Sigmoid colon (tissue), 4 donors: ENCODE measurements at regions not wholly inside any gene's neighbourhood (a gene's known extent, or its start where the extent isn't known, plus 50 kb on each side); places are given as distances from the start of the nearest gene placed in this dataset.

Source experiments
- EP300 ChIP-seq, 4 donors: sonication (generic); formaldehyde crosslinking; IDR thresholded peaks; one replicate each; pipeline ENCODE4 v1.6.1; 2017; ENCODE audit warnings: antibody characterized with exemption in 4 of 4
- POLR2A ChIP-seq, 2 donors: fragments of 450-650 bp; IDR thresholded peaks; one replicate each; pipeline ENCODE4 v1.6.1; 2016; ENCODE audit warnings: antibody characterized with exemption in 2 of 2, mild to moderate bottlenecking in 2 of 2, moderate library complexity in 2 of 2
- TF ChIP-seq, protein P1 (sequence below), 4 experiments: fragments of 450-650 bp in 3 of 4; fragments of 200-600 bp in 1 of 4; IDR thresholded peaks; one replicate each; pipeline ENCODE4 v1.5.1; 2016 to 2019; ENCODE audit warnings: antibody characterized with exemption in 4 of 4, mild to moderate bottlenecking in 3 of 4, moderate library complexity in 2 of 4

DNA sequence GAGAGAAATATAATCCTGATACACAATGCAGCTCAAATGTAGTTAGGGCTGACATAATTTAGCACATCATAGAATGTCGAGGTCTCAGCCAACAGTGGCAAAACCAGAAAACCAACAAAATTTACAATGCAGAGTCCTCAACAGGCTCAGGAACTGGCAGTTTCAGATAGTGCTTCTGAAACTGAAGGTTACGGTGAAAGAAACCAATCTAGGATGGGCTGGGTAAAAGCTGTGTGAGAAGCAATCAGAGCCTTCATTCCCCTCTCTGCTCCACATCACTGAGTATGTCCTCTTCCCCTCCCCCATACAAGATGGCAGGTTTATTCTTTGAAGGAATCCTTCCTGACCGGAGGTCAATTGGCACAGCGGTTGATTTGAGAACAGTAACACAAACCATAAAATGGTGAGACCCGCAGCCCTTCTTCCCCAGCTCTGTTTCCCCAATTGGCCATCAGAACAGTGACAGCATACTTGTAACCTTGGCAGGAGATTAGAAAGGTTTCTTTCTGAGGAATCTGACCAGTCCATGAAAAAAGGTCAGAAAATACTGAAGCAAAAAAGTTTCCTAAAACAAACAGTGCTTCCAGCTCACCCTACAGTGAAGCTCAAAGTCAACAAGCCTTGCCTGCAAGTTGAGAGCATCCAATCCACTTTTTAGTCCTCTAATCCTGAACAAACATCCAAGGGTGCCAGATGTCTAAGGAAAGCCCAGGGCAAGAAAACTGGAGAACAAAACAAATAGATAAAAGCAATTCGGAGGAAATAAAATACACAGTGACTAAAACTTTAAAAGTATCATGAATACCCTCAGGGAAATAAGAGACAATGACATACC lies 53.9 kb upstream of the IL6 start:
- TF ChIP-seq POLR2A (IDR thresholded peaks at IDR 0.05) (no peak), EP300 (IDR thresholded peaks at IDR 0.05) (no peak)
- TF ChIP-seq, protein P1, sequence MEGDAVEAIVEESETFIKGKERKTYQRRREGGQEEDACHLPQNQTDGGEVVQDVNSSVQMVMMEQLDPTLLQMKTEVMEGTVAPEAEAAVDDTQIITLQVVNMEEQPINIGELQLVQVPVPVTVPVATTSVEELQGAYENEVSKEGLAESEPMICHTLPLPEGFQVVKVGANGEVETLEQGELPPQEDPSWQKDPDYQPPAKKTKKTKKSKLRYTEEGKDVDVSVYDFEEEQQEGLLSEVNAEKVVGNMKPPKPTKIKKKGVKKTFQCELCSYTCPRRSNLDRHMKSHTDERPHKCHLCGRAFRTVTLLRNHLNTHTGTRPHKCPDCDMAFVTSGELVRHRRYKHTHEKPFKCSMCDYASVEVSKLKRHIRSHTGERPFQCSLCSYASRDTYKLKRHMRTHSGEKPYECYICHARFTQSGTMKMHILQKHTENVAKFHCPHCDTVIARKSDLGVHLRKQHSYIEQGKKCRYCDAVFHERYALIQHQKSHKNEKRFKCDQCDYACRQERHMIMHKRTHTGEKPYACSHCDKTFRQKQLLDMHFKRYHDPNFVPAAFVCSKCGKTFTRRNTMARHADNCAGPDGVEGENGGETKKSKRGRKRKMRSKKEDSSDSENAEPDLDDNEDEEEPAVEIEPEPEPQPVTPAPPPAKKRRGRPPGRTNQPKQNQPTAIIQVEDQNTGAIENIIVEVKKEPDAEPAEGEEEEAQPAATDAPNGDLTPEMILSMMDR (IDR thresholded peaks at IDR 0.05), result no peak
